ENCODE measurements at regions not wholly inside any gene's neighbourhood (a gene's known extent, or its start where the extent isn't known, plus 50 kb on each side); places are given as distances from the start of the nearest gene placed in this dataset.
"Not testable (repeated sequence)": the region's sequence is repeated elsewhere in the genome, so short reads cannot be mapped to it uniquely, and the experiment has no call there.

GRCh38 chr5:168097876-168098653 lies 193.4 kb upstream of the WWC1 start:
- TF ChIP-seq CTCF (IDR thresholded peaks at IDR 0.05; ENCODE audit: low read length) (no peak), EZH2 (IDR thresholded peaks at IDR 0.05; ENCODE audit: borderline replicate concordance, low read length) (no peak)
- Histone ChIP-seq H3K4me3 (ENCODE audit: low read depth, low read length, poor library complexity, severe bottlenecking) (no peak overlapping the region), H2AFZ (ENCODE audit: low read length) (no peak overlapping the region), H3K79me2 (ENCODE audit: insufficient read depth, low read length) (no peaks in the 10 kb centered on the region), H3K4me2 (ENCODE audit: low read length) (no peak overlapping the region), H3K27me3 (ENCODE audit: insufficient read depth, low read length) (no peaks in the 10 kb centered on the region), H4K20me1 (ENCODE audit: insufficient read depth, low read length) (no peaks in the 10 kb centered on the region), H3K9me3 (ENCODE audit: low read length) (no peaks in the 10 kb centered on the region), H3K27ac (ENCODE audit: low read depth, low read length, poor library complexity, severe bottlenecking) (no peak overlapping the region), H3K9ac (ENCODE audit: low read length) (no peak overlapping the region), H3K4me1 (ENCODE audit: insufficient read depth, low read length, severe bottlenecking) (no peaks in the 10 kb centered on the region), H3F3A (ENCODE audit: insufficient read depth, low read length) (no peaks in the 10 kb centered on the region), H3K9me2 (ENCODE audit: low read depth, low read length) (no peaks in the 10 kb centered on the region), H3K36me3 (ENCODE audit: insufficient read depth, low read length) (no peaks in the 10 kb centered on the region)

- H3K27me3 ChIP-seq (ENCODE audit: insufficient read depth, low read length), result no peaks in the 10 kb centered on the region
- H3F3A ChIP-seq (ENCODE audit: insufficient read depth, low read length), result no peaks in the 10 kb centered on the region
- H3K36me3 ChIP-seq (ENCODE audit: insufficient read depth, low read length), result no peaks in the 10 kb centered on the region
- no peak overlapping the region for H2AFZ ChIP-seq (ENCODE audit: low read length)
- no peak overlapping the region for H3K27ac ChIP-seq (ENCODE audit: low read depth, low read length, poor library complexity, severe bottlenecking)
- no peak overlapping the region for H3K4me2 ChIP-seq (ENCODE audit: low read length)
- H3K4me1 ChIP-seq (ENCODE audit: insufficient read depth, low read length, severe bottlenecking), result no peaks in the 10 kb centered on the region
- no peak overlapping the region for H3K4me3 ChIP-seq (ENCODE audit: low read depth, low read length, poor library complexity, severe bottlenecking)
- no peak overlapping the region for H3K9ac ChIP-seq (ENCODE audit: low read length)
- H3K79me2 ChIP-seq (ENCODE audit: insufficient read depth, low read length), result no peaks in the 10 kb centered on the region
- TF ChIP-seq CTCF (IDR thresholded peaks at IDR 0.05; ENCODE audit: low read length), result no peak
- no peaks in the 10 kb centered on the region for H3K9me3 ChIP-seq (ENCODE audit: low read length)
- H4K20me1 ChIP-seq (ENCODE audit: insufficient read depth, low read length), result no peaks in the 10 kb centered on the region
- no peaks in the 10 kb centered on the region for H3K9me2 ChIP-seq (ENCODE audit: low read depth, low read length)
Measured at GRCh38 chr5:168101352-168101751, 190.1 kb upstream of the WWC1 start.

- H4K20me1 ChIP-seq (ENCODE audit: insufficient read depth, low read length); H3K27ac ChIP-seq (ENCODE audit: low read depth, low read length, poor library complexity, severe bottlenecking); H3K36me3 ChIP-seq (ENCODE audit: insufficient read depth, low read length); H2AFZ ChIP-seq (ENCODE audit: low read length); H3K4me1 ChIP-seq (ENCODE audit: insufficient read depth, low read length, severe bottlenecking); H3K9ac ChIP-seq (ENCODE audit: low read length); H3K9me3 ChIP-seq (ENCODE audit: low read length); H3K27me3 ChIP-seq (ENCODE audit: insufficient read depth, low read length); H3K4me3 ChIP-seq (ENCODE audit: low read depth, low read length, poor library complexity, severe bottlenecking); H3F3A ChIP-seq (ENCODE audit: insufficient read depth, low read length); H3K79me2 ChIP-seq (ENCODE audit: insufficient read depth, low read length); H3K9me2 ChIP-seq (ENCODE audit: low read depth, low read length); H3K4me2 ChIP-seq (ENCODE audit: low read length): not testable (repeated sequence)
Measured at GRCh38 chr5:168103018-168103417, 188.4 kb upstream of the WWC1 start.

GRCh38 chr5:168104350-168104749 lies 187.1 kb upstream of the WWC1 start:
- TF ChIP-seq CTCF (IDR thresholded peaks at IDR 0.05; ENCODE audit: low read length) (no peak), EZH2 (IDR thresholded peaks at IDR 0.05; ENCODE audit: borderline replicate concordance, low read length) (no peak)
- no peak overlapping the region for H2AFZ ChIP-seq (ENCODE audit: low read length)
- no peaks in the 10 kb centered on the region for H3K27me3 ChIP-seq (ENCODE audit: insufficient read depth, low read length)
- H3K27ac ChIP-seq (ENCODE audit: low read depth, low read length, poor library complexity, severe bottlenecking), result no peak overlapping the region
- H4K20me1 ChIP-seq (ENCODE audit: insufficient read depth, low read length), result no peaks in the 10 kb centered on the region
- no peaks in the 10 kb centered on the region for H3K9me2 ChIP-seq (ENCODE audit: low read depth, low read length)
- no peaks in the 10 kb centered on the region for H3K9me3 ChIP-seq (ENCODE audit: low read length)
- H3F3A ChIP-seq (ENCODE audit: insufficient read depth, low read length), result no peaks in the 10 kb centered on the region
- H3K4me1 ChIP-seq (ENCODE audit: insufficient read depth, low read length, severe bottlenecking), result no peaks in the 10 kb centered on the region
- H3K36me3 ChIP-seq (ENCODE audit: insufficient read depth, low read length), result no peaks in the 10 kb centered on the region
- no peak overlapping the region for H3K4me3 ChIP-seq (ENCODE audit: low read depth, low read length, poor library complexity, severe bottlenecking)
- no peak overlapping the region for H3K9ac ChIP-seq (ENCODE audit: low read length)
- H3K4me2 ChIP-seq (ENCODE audit: low read length), result no peak overlapping the region
- H3K79me2 ChIP-seq (ENCODE audit: insufficient read depth, low read length), result no peaks in the 10 kb centered on the region
